ENCODE measurements at regions not wholly inside any gene's neighbourhood (a gene's known extent, or its start where the extent isn't known, plus 50 kb on each side); places are given as distances from the start of the nearest gene placed in this dataset.

GRCh38 chr7:26916336-26916735 lies 51.9 kb upstream of the SKAP2 start:
- TF ChIP-seq REST (IDR thresholded peaks at IDR 0.05; ENCODE audit: insufficient replicate concordance, low read depth) (no peak), GABPA (IDR thresholded peaks at IDR 0.05; ENCODE audit: low read depth) (no peak), CTCF (IDR thresholded peaks at IDR 0.05; ENCODE audit: insufficient read depth, low read length) (no peak), SPI1 (IDR thresholded peaks at IDR 0.05; ENCODE audit: borderline replicate concordance, low read depth) (no peak), POLR2AphosphoS5 (IDR thresholded peaks at IDR 0.05; ENCODE audit: low read depth) (no peak)
- no peak for DNase-seq (ENCODE audit: low read depth in 1 of 2, low spot score in 1 of 2)
- no peak overlapping the region for H3K27ac ChIP-seq (replicated peaks)
- no peak overlapping the region for H3K4me3 ChIP-seq (replicated peaks; ENCODE audit: insufficient read depth, low read length)
- no peaks in the 10 kb centered on the region for H3K27me3 ChIP-seq (ENCODE audit: insufficient read depth, poor library complexity, severe bottlenecking)

All from HL-60 (cell line).